ENCODE measurements at regions not wholly inside any gene's neighbourhood (a gene's known extent, or its start where the extent isn't known, plus 50 kb on each side); places are given as distances from the start of the nearest gene placed in this dataset.

GRCh38 chr10:83647526-83647925 is 491.8 kb upstream of the GHITM start:
- no peaks in the 10 kb centered on the region for H3K27me3 ChIP-seq (ENCODE audit: insufficient read depth, low read depth)
- TF ChIP-seq CTCF (conservative IDR thresholded peaks at IDR 0.05; ENCODE audit: low read depth, low read length): no peak
- no peak overlapping the region for H3K27ac ChIP-seq
- H2AFZ ChIP-seq (ENCODE audit: low read depth): no peak overlapping the region
- no peaks in the 10 kb centered on the region for H3K4me1 ChIP-seq (ENCODE audit: low read depth, poor library complexity, severe bottlenecking)
- H3K36me3 ChIP-seq (ENCODE audit: insufficient read depth): no peaks in the 10 kb centered on the region
- no peaks in the 10 kb centered on the region for H3K79me2 ChIP-seq (ENCODE audit: insufficient read depth, low read depth)
- H4K20me1 ChIP-seq (ENCODE audit: insufficient read depth): no peaks in the 10 kb centered on the region
- no peak overlapping the region for H3K4me2 ChIP-seq
- H3K4me3 ChIP-seq (IDR thresholded peaks at IDR 0.05; ENCODE audit: insufficient read depth, low read depth, low read length): no peak overlapping the region
- no peak overlapping the region for H3K9ac ChIP-seq

- H3K4me3 ChIP-seq (IDR thresholded peaks at IDR 0.05; ENCODE audit: insufficient read depth, low read depth, low read length): no peak overlapping the region
- H3K79me2 ChIP-seq (ENCODE audit: insufficient read depth, low read depth): no peaks in the 10 kb centered on the region
- H3K9ac ChIP-seq: no peak overlapping the region
- no peaks in the 10 kb centered on the region for H3K4me1 ChIP-seq (ENCODE audit: low read depth, poor library complexity, severe bottlenecking)
- TF ChIP-seq CTCF (conservative IDR thresholded peaks at IDR 0.05; ENCODE audit: low read depth, low read length): no peak
- no peaks in the 10 kb centered on the region for H4K20me1 ChIP-seq (ENCODE audit: insufficient read depth)
- no peaks in the 10 kb centered on the region for H3K36me3 ChIP-seq (ENCODE audit: insufficient read depth)
- H3K27me3 ChIP-seq (ENCODE audit: insufficient read depth, low read depth): no peaks in the 10 kb centered on the region
- no peak overlapping the region for H3K27ac ChIP-seq
- no peak overlapping the region for H3K4me2 ChIP-seq
- H2AFZ ChIP-seq (ENCODE audit: low read depth): no peak overlapping the region
Observed at GRCh38 chr10:83648201-83648600, 491.1 kb upstream of the GHITM start.

- Histone ChIP-seq H3K27ac (no peak overlapping the region), H3K9ac (no peak overlapping the region), H3K79me2 (ENCODE audit: insufficient read depth, low read depth) (no peaks in the 10 kb centered on the region), H3K27me3 (ENCODE audit: insufficient read depth, low read depth) (no peaks in the 10 kb centered on the region), H2AFZ (ENCODE audit: low read depth) (no peak overlapping the region), H3K4me1 (ENCODE audit: low read depth, poor library complexity, severe bottlenecking) (no peaks in the 10 kb centered on the region), H4K20me1 (ENCODE audit: insufficient read depth) (no peaks in the 10 kb centered on the region), H3K36me3 (ENCODE audit: insufficient read depth) (no peaks in the 10 kb centered on the region), H3K4me3 (IDR thresholded peaks at IDR 0.05; ENCODE audit: insufficient read depth, low read depth, low read length) (no peak overlapping the region), H3K4me2 (no peak overlapping the region)
- TF ChIP-seq CTCF (conservative IDR thresholded peaks at IDR 0.05; ENCODE audit: low read depth, low read length): no peak
Observed at GRCh38 chr10:83649471-83649870, 489.8 kb upstream of the GHITM start.

GRCh38 chr10:83654689-83655088 is 484.6 kb upstream of the GHITM start:
- no peaks in the 10 kb centered on the region for H3K27me3 ChIP-seq (ENCODE audit: insufficient read depth, low read depth)
- no peak overlapping the region for H3K4me2 ChIP-seq
- no peaks in the 10 kb centered on the region for H4K20me1 ChIP-seq (ENCODE audit: insufficient read depth)
- H3K9ac ChIP-seq: no peak overlapping the region
- no peaks in the 10 kb centered on the region for H3K4me1 ChIP-seq (ENCODE audit: low read depth, poor library complexity, severe bottlenecking)
- H3K4me3 ChIP-seq (IDR thresholded peaks at IDR 0.05; ENCODE audit: insufficient read depth, low read depth, low read length): no peak overlapping the region
- no peak overlapping the region for H3K27ac ChIP-seq
- H2AFZ ChIP-seq (ENCODE audit: low read depth): no peak overlapping the region
- H3K36me3 ChIP-seq (ENCODE audit: insufficient read depth): no peaks in the 10 kb centered on the region
- TF ChIP-seq CTCF (conservative IDR thresholded peaks at IDR 0.05; ENCODE audit: low read depth, low read length): no peak
- H3K79me2 ChIP-seq (ENCODE audit: insufficient read depth, low read depth): no peaks in the 10 kb centered on the region

GRCh38 chr10:83656924-83657323 is 482.4 kb upstream of the GHITM start:
- TF ChIP-seq CTCF (conservative IDR thresholded peaks at IDR 0.05; ENCODE audit: low read depth, low read length): no peak
- H2AFZ ChIP-seq (ENCODE audit: low read depth): no peak overlapping the region
- no peaks in the 10 kb centered on the region for H4K20me1 ChIP-seq (ENCODE audit: insufficient read depth)
- H3K4me1 ChIP-seq (ENCODE audit: low read depth, poor library complexity, severe bottlenecking): no peaks in the 10 kb centered on the region
- H3K4me3 ChIP-seq (IDR thresholded peaks at IDR 0.05; ENCODE audit: insufficient read depth, low read depth, low read length): no peak overlapping the region
- H3K79me2 ChIP-seq (ENCODE audit: insufficient read depth, low read depth): no peaks in the 10 kb centered on the region
- H3K27me3 ChIP-seq (ENCODE audit: insufficient read depth, low read depth): no peaks in the 10 kb centered on the region
- H3K4me2 ChIP-seq: no peak overlapping the region
- H3K36me3 ChIP-seq (ENCODE audit: insufficient read depth): no peaks in the 10 kb centered on the region
- no peak overlapping the region for H3K9ac ChIP-seq
- no peak overlapping the region for H3K27ac ChIP-seq

All from KMS-11 (cell line).